OCI-LY3 (cell line): ENCODE measurements at regions not wholly inside any gene's neighbourhood (a gene's known extent, or its start where the extent isn't known, plus 50 kb on each side); places are given as distances from the start of the nearest gene placed in this dataset.

Experiments used
- H2AFZ ChIP-seq: fragments of 200-600, 300-600 bp; shearing (Covaris generic); 2 replicates; pipeline ENCODE4 v1.6.0; 2014; ENCODE audit warnings: antibody characterized with exemption, low read depth, low read length
- H3K27ac ChIP-seq: fragments of 200-600, 300-600 bp; sonication (generic); 2 replicates; pipeline ENCODE4 v1.5.1; 2014; ENCODE audit warnings: mild to moderate bottlenecking, low read length, moderate library complexity, mixed read lengths
- H3K27me3 ChIP-seq: fragments of 200-600, 300-600 bp; sonication (generic); 2 replicates; pipeline ENCODE4 v1.6.1; 2014; ENCODE audit warnings: low read depth, low read length, mixed read lengths
- H3K36me3 ChIP-seq: fragments of 200-600, 300-600 bp; sonication (generic); replicated peaks from 2 replicates; pipeline ENCODE3; 2014; ENCODE audit warnings: low read depth, low read length, mixed read lengths
- H3K4me1 ChIP-seq: fragments of 300-600, 200-600 bp; sonication (generic); 2 replicates; pipeline ENCODE4 v1.6.1; 2014; ENCODE audit warnings: low read length, mixed read lengths
- H3K4me2 ChIP-seq: fragments of 200-600, 300-600 bp; sonication (generic); 2 replicates; pipeline ENCODE4 v1.6.1; 2014; ENCODE audit warnings: low read length, mixed read lengths
- H3K4me3 ChIP-seq: fragments of 300-600, 200-600 bp; sonication (generic); 2 replicates; pipeline ENCODE4 v1.5.1; 2014; ENCODE audit warnings: antibody characterized with exemption, mild to moderate bottlenecking, low read length, moderate library complexity
- H3K79me2 ChIP-seq: fragments of 300-600, 200-600 bp; shearing (Covaris generic); 2 replicates; pipeline ENCODE4 v1.6.1; 2014; ENCODE audit warnings: mild to moderate bottlenecking, low read length, mixed read lengths
- H3K9ac ChIP-seq: fragments of 300-600, 200-600 bp; shearing (Covaris generic); 2 replicates; pipeline ENCODE4 v1.6.0; 2014; ENCODE audit warnings: mild to moderate bottlenecking, low read length, moderate library complexity
- H3K9me3 ChIP-seq: fragments of 200-600, 300-600 bp; shearing (Covaris generic); 2 replicates; pipeline ENCODE4 v1.6.1; 2014; ENCODE audit warnings: low read length, mixed read lengths; ENCODE audit not compliant: insufficient read depth
- H4K20me1 ChIP-seq: fragments of 200-600, 300-600 bp; sonication (generic); 2 replicates; pipeline ENCODE4 v1.6.1; 2016; ENCODE audit warnings: low read length, mixed read lengths; ENCODE audit not compliant: insufficient read depth
- CTCF ChIP-seq: fragments of 200-600, 300-600 bp; sonication (generic); IDR thresholded peaks from 2 replicates; pipeline ENCODE4 v1.5.1; 2014; ENCODE audit warnings: antibody characterized with exemption, low read length, low read depth
- EZH2phosphoT487 ChIP-seq: fragments of 200-600 bp; shearing (Covaris generic); IDR thresholded peaks from 2 replicates; pipeline ENCODE4 v1.6.1; 2018; ENCODE audit warnings: antibody characterized with exemption, mixed run types, low read depth

GRCh38 chr10:111435871-111436270 lies 359.0 kb downstream of the ADRA2A start:
- Histone ChIP-seq H3K4me1 (no peaks in the 10 kb centered on the region), H3K27me3 (no peaks in the 10 kb centered on the region), H2AFZ (no peak overlapping the region), H3K79me2 (no peaks in the 10 kb centered on the region), H3K4me3 (no peak overlapping the region), H3K27ac (no peak overlapping the region), H3K9ac (no peak overlapping the region), H3K36me3 (no peaks in the 10 kb centered on the region), H4K20me1 (no peaks in the 10 kb centered on the region), H3K9me3 (no peaks in the 10 kb centered on the region), H3K4me2 (no peak overlapping the region)
- no peak for TF ChIP-seq EZH2phosphoT487
- TF ChIP-seq CTCF = no peak

DNA sequence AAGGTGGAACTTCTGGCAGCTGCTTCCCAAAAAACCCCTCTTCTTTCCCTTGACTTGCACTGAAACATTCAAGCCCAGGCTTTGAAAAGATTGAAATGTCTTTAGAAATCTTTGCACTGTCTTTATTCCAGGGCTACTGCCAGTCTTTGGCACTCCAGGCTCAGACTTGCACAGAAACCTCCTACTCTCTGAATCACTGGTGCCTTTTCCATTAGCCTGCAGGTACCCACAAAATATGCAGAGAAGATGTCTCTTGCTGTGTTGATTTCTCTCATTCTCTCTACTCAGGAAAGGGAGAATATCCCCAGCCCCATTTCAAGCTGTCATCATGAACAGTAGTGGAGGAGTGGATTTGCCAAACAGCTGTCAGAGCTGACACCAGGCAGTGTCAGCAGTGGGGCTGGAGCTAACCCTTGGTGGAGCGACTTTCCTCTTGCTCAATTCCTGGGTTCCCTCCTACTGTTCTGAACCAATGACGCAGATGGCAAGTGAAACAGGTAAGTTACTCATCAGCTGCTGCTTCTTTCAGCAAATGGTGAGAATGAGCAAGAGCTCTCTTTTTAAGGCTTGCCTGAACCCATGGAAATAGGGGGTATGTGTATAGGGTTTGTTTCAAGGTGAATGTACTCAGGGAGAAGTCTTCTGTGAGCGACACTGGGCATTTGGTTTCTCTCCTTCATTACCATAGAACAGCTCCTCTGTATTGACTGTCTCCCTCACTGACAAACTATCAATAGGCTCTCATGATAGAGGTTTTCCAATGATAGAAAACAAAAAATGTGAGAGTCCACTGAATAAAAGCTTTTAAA lies 362.4 kb downstream of the ADRA2A start:
- no peak overlapping the region for H2AFZ ChIP-seq
- no peak overlapping the region for H3K4me3 ChIP-seq
- H4K20me1 ChIP-seq = no peaks in the 10 kb centered on the region
- H3K9ac ChIP-seq = no peak overlapping the region
- no peaks in the 10 kb centered on the region for H3K9me3 ChIP-seq
- H3K27me3 ChIP-seq = no peaks in the 10 kb centered on the region
- no peaks in the 10 kb centered on the region for H3K36me3 ChIP-seq
- TF ChIP-seq CTCF = no peak
- TF ChIP-seq EZH2phosphoT487 = no peak
- H3K4me2 ChIP-seq = no peak overlapping the region
- no peaks in the 10 kb centered on the region for H3K79me2 ChIP-seq
- H3K4me1 ChIP-seq = no peaks in the 10 kb centered on the region
- no peak overlapping the region for H3K27ac ChIP-seq

DNA sequence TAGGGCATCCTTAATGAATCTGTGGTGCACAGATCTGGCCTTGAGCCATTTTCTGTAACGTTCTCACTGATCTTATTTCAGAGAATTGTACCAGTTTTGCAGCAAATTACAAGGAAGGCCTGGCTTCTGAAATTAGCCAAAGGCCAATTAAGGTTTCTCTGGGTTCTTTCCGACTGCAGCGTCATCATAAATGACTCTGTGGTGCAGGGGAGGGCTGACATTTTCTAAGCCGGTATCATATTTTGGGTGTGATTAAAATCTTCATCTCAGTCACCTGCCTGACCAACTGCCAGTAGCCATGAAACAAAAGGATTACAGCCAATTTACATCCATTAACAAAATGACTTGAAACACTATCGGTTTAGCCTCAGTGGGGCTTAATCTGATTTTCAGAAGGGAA lies 363.7 kb downstream of the ADRA2A start:
- H3K27me3 ChIP-seq = no peaks in the 10 kb centered on the region
- H3K27ac ChIP-seq = no peak overlapping the region
- H3K4me1 ChIP-seq = no peaks in the 10 kb centered on the region
- no peak overlapping the region for H2AFZ ChIP-seq
- H3K79me2 ChIP-seq = no peaks in the 10 kb centered on the region
- H3K9ac ChIP-seq = no peak overlapping the region
- no peaks in the 10 kb centered on the region for H3K36me3 ChIP-seq
- TF ChIP-seq CTCF (no peak), EZH2phosphoT487 (no peak)
- H3K4me2 ChIP-seq = no peak overlapping the region
- H3K9me3 ChIP-seq = no peaks in the 10 kb centered on the region
- H4K20me1 ChIP-seq = no peaks in the 10 kb centered on the region
- no peak overlapping the region for H3K4me3 ChIP-seq

GRCh38 chr10:111445667-111446066 lies 368.8 kb downstream of the ADRA2A start:
- Histone ChIP-seq H3K4me2 (no peak overlapping the region), H4K20me1 (no peaks in the 10 kb centered on the region), H3K9me3 (no peaks in the 10 kb centered on the region), H3K36me3 (no peaks in the 10 kb centered on the region), H3K9ac (no peak overlapping the region), H3K27me3 (no peaks in the 10 kb centered on the region), H2AFZ (no peak overlapping the region), H3K4me1 (no peaks in the 10 kb centered on the region), H3K4me3 (no peak overlapping the region), H3K27ac (no peak overlapping the region), H3K79me2 (no peaks in the 10 kb centered on the region)
- TF ChIP-seq CTCF (no peak), EZH2phosphoT487 (no peak)
